PC-3 (cell line): ENCODE measurements at regions not wholly inside any gene's neighbourhood (a gene's known extent, or its start where the extent isn't known, plus 50 kb on each side); places are given as distances from the start of the nearest gene placed in this dataset.

Source experiments
- ATAC-seq: fragments of 200-7000 bp; cut with Tn5 transposase; 2 replicates; pipeline ENCODE4 v1.9.1; 2020; ENCODE audit warnings: mild to moderate bottlenecking, moderate library complexity
- BruUV-seq: library from RNA; stranded (reverse); fragments of 400-500 nt; replicated peaks from 2 replicates; lab custom pipeline; 2021; lab: Mats Ljungman, UMichigan
- CTCF ChIA-PET: fragments of 300-600 bp; sonication (Branson Sonifier 250); formaldehyde crosslinking; loops from one replicate; lab custom pipeline; 2022; ENCODE audit warnings: antibody characterized with exemption; lab: Charles Lee
- POLR2A ChIA-PET: fragments of 300-600 bp; sonication (Branson Sonifier 250); formaldehyde crosslinking; loops from one replicate; lab custom pipeline; 2022; ENCODE audit warnings: antibody characterized with exemption; ENCODE audit not compliant: unreplicated experiment; lab: Charles Lee
- DNase-seq: peaks from one replicate; pipeline ENCODE4 v3.0.0-alpha.2; 2015
- H2AFZ ChIP-seq: fragments of 300-600 bp; sonication (generic); 2 replicates; pipeline ENCODE4 v1.6.0; 2016; ENCODE audit warnings: antibody characterized with exemption, low read length
- H3F3A ChIP-seq: fragments of 300-600 bp; sonication (generic); one replicate; pipeline ENCODE4 v1.6.0; 2017; ENCODE audit warnings: antibody characterized with exemption, low read length, control low read depth, mild to moderate bottlenecking; ENCODE audit not compliant: unreplicated experiment
- H3K27ac ChIP-seq: fragments of 300-600 bp; sonication (generic); 2 replicates; pipeline ENCODE4 v1.5.1; 2016; ENCODE audit warnings: mild to moderate bottlenecking, low read length
- H3K27me3 ChIP-seq: fragments of 300-600 bp; sonication (generic); 2 replicates; pipeline ENCODE4 v1.6.1; 2016; ENCODE audit warnings: low read length, mixed read lengths
- H3K36me3 ChIP-seq: fragments of 300-600 bp; sonication (generic); 2 replicates; pipeline ENCODE4 v1.6.1; 2016; ENCODE audit warnings: low read depth, mixed run types, low read length, mixed read lengths
- H3K4me1 ChIP-seq: fragments of 300-600 bp; sonication (generic); 2 replicates; pipeline ENCODE4 v1.5.1; 2016; ENCODE audit warnings: low read length; ENCODE audit not compliant: insufficient read depth
- H3K4me2 ChIP-seq: fragments of 300-600 bp; sonication (generic); 2 replicates; pipeline ENCODE4 v1.6.0; 2016; ENCODE audit warnings: low read length
- H3K4me3 ChIP-seq: fragments of 300-600 bp; sonication (generic); 2 replicates; pipeline ENCODE4 v1.5.1; 2016; ENCODE audit warnings: mild to moderate bottlenecking, low read length, mixed read lengths
- H3K79me2 ChIP-seq: fragments of 300-600 bp; sonication (generic); 2 replicates; pipeline ENCODE4 v1.6.1; 2017; ENCODE audit warnings: low read length, mixed read lengths
- H3K9ac ChIP-seq: fragments of 300-600 bp; sonication (generic); 2 replicates; pipeline ENCODE4 v1.6.0; 2016; ENCODE audit warnings: mild to moderate bottlenecking, low read length
- H3K9me2 ChIP-seq: fragments of 300-600 bp; sonication (generic); replicated peaks from 2 replicates; pipeline ENCODE4 v1.6.1; 2016; ENCODE audit warnings: mixed run types, low read length, mixed read lengths
- H3K9me3 ChIP-seq: fragments of 300-600 bp; sonication (generic); 2 replicates; pipeline ENCODE4 v1.6.1; 2016; ENCODE audit warnings: low read length, mixed read lengths
- H4K20me1 ChIP-seq: fragments of 300-600 bp; sonication (generic); 2 replicates; pipeline ENCODE4 v1.6.1; 2016; ENCODE audit warnings: low read length, mixed read lengths
- EZH2 ChIP-seq: fragments of 300-600 bp; sonication (generic); IDR thresholded peaks from one replicate; pipeline ENCODE4 v1.6.1; 2017; ENCODE audit warnings: antibody characterized with exemption, mild to moderate bottlenecking, low read length; ENCODE audit not compliant: unreplicated experiment
- EZH2phosphoT487 ChIP-seq: fragments of 300-600 bp; sonication (generic); IDR thresholded peaks from 2 replicates; pipeline ENCODE4 v1.6.1; 2018; ENCODE audit warnings: mild to moderate bottlenecking, antibody characterized with exemption, low read length, borderline replicate concordance
- intact Hi-C: fragments of 100-400 bp; cut with micrococcal nuclease; formaldehyde crosslinking; loops from 2 replicates; pipeline ENCODE4 v1.9.0; 2023
- TF ChIP-seq, protein P1 (sequence below): fragments of 300-600 bp; sonication (generic); conservative IDR thresholded peaks from 2 replicates; pipeline ENCODE4 v1.5.1; 2017; ENCODE audit warnings: antibody characterized with exemption, low read depth, mild to moderate bottlenecking, low read length

DNA sequence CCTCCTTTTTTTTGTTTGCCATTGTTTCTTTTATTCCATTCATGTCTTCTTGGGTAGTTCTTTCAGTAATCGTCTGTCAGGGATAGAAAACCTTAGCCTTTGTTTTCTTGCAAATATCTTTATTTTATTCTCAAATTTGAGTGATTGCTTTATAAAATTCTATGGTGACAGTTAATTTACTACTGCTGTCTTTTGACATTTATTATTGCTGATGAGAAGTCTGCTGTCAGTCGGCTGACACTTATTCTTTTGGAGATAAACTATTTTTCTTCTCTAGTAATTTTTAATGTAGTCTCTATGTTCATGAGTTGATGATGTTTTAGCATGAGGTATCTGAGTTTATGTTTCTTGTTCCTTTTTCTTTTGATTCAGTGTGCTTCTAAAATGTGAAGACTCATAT lies 983.8 kb downstream of the TTLL7 start:
- ChIA-PET POLR2A (no interaction called here), CTCF (no interaction called here)
- Histone ChIP-seq H2AFZ (no peak overlapping the region), H3K79me2 (no peaks in the 10 kb centered on the region), H4K20me1 (no peaks in the 10 kb centered on the region), H3K4me1 (no peaks in the 10 kb centered on the region), H3K27me3 (no peaks in the 10 kb centered on the region), H3K36me3 (no peaks in the 10 kb centered on the region), H3K9ac (no peak overlapping the region), H3K4me2 (no peak overlapping the region), H3K9me3 (no peaks in the 10 kb centered on the region), H3K27ac (no peak overlapping the region), H3K4me3 (no peak overlapping the region), H3K9me2 (no peaks in the 10 kb centered on the region), H3F3A (no peaks in the 10 kb centered on the region)
- intact Hi-C loops = no loop called here
- DNase-seq (no peak), ATAC-seq (no peak)
- no TSS peak for BruUV-seq
- TF ChIP-seq, protein P1, sequence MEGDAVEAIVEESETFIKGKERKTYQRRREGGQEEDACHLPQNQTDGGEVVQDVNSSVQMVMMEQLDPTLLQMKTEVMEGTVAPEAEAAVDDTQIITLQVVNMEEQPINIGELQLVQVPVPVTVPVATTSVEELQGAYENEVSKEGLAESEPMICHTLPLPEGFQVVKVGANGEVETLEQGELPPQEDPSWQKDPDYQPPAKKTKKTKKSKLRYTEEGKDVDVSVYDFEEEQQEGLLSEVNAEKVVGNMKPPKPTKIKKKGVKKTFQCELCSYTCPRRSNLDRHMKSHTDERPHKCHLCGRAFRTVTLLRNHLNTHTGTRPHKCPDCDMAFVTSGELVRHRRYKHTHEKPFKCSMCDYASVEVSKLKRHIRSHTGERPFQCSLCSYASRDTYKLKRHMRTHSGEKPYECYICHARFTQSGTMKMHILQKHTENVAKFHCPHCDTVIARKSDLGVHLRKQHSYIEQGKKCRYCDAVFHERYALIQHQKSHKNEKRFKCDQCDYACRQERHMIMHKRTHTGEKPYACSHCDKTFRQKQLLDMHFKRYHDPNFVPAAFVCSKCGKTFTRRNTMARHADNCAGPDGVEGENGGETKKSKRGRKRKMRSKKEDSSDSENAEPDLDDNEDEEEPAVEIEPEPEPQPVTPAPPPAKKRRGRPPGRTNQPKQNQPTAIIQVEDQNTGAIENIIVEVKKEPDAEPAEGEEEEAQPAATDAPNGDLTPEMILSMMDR = no peak
- TF ChIP-seq EZH2 = no peak
- no peak for TF ChIP-seq EZH2phosphoT487

DNA sequence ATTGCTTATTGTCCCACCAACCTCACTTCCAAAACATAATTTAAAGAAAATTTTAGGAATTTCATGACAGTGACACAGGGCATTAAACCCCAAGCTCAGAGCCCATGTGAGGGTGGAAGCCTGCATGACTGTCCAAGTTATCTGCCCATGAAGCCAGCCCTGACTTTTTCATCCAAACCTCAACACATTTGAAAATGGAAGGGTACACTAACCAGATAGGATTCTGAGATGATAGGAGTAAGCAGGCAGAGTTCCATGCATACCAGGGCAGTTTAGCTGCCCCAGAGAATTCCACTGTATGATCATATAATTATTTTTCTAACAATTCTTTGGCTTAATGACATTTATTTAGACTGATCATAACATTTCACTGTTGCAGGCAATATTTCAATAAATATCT lies 986.0 kb downstream of the TTLL7 start:
- no peak overlapping the region for H3K9ac ChIP-seq
- TF ChIP-seq EZH2 (no peak), EZH2phosphoT487 (no peak)
- TF ChIP-seq, protein P1 = no peak
- CTCF ChIA-PET = no interaction called here

GRCh38 chr1:83011265-83011664 lies 987.7 kb downstream of the TTLL7 start:
- TF ChIP-seq, protein P1 = no peak
- TF ChIP-seq EZH2phosphoT487 (no peak), EZH2 (no peak)
- DNase-seq = no peak

More for the DNA sequence above, 986.0 kb downstream of the TTLL7 start:
- POLR2A ChIA-PET = no interaction called here
- H3K9me3 ChIP-seq = no peaks in the 10 kb centered on the region
- no peaks in the 10 kb centered on the region for H3F3A ChIP-seq
- no peaks in the 10 kb centered on the region for H3K36me3 ChIP-seq
- H3K4me1 ChIP-seq = no peaks in the 10 kb centered on the region
- BruUV-seq = no TSS peak
- no peaks in the 10 kb centered on the region for H3K27me3 ChIP-seq
- intact Hi-C loops = no loop called here
- no peak overlapping the region for H3K27ac ChIP-seq
- ATAC-seq = no peak
- no peaks in the 10 kb centered on the region for H3K9me2 ChIP-seq
- no peak overlapping the region for H2AFZ ChIP-seq
- no peak for DNase-seq
- H4K20me1 ChIP-seq = no peaks in the 10 kb centered on the region
- H3K4me2 ChIP-seq = no peak overlapping the region
- no peaks in the 10 kb centered on the region for H3K79me2 ChIP-seq
- H3K4me3 ChIP-seq = no peak overlapping the region

More at GRCh38 chr1:83011265-83011664, 987.7 kb downstream of the TTLL7 start:
- H4K20me1 ChIP-seq = no peaks in the 10 kb centered on the region
- intact Hi-C loops = no loop called here
- H3F3A ChIP-seq = no peaks in the 10 kb centered on the region
- POLR2A ChIA-PET = no interaction called here
- no peaks in the 10 kb centered on the region for H3K27me3 ChIP-seq
- ATAC-seq = no peak
- no peaks in the 10 kb centered on the region for H3K36me3 ChIP-seq
- no peaks in the 10 kb centered on the region for H3K9me2 ChIP-seq
- no peak overlapping the region for H3K27ac ChIP-seq
- no peak overlapping the region for H3K4me3 ChIP-seq
- no peaks in the 10 kb centered on the region for H3K9me3 ChIP-seq
- no peaks in the 10 kb centered on the region for H3K79me2 ChIP-seq
- H3K4me2 ChIP-seq = no peak overlapping the region
- no peak overlapping the region for H3K9ac ChIP-seq
- no peak overlapping the region for H2AFZ ChIP-seq
- CTCF ChIA-PET = no interaction called here
- BruUV-seq = no TSS peak
- no peaks in the 10 kb centered on the region for H3K4me1 ChIP-seq
